HG03439 (cell line): ENCODE measurements at regions not wholly inside any gene's neighbourhood (a gene's known extent, or its start where the extent isn't known, plus 50 kb on each side); places are given as distances from the start of the nearest gene placed in this dataset.
A peak's percentile ranks its signal among the peaks of the same experiment; 100 is the strongest.

Experiments
- ATAC-seq: cut with Tn5 transposase; IDR thresholded peaks from one replicate; pipeline ENCODE4 v1.9.1; 2021; ENCODE audit warnings: mild to moderate bottlenecking, moderate library complexity; ENCODE audit not compliant: unreplicated experiment

DNA sequence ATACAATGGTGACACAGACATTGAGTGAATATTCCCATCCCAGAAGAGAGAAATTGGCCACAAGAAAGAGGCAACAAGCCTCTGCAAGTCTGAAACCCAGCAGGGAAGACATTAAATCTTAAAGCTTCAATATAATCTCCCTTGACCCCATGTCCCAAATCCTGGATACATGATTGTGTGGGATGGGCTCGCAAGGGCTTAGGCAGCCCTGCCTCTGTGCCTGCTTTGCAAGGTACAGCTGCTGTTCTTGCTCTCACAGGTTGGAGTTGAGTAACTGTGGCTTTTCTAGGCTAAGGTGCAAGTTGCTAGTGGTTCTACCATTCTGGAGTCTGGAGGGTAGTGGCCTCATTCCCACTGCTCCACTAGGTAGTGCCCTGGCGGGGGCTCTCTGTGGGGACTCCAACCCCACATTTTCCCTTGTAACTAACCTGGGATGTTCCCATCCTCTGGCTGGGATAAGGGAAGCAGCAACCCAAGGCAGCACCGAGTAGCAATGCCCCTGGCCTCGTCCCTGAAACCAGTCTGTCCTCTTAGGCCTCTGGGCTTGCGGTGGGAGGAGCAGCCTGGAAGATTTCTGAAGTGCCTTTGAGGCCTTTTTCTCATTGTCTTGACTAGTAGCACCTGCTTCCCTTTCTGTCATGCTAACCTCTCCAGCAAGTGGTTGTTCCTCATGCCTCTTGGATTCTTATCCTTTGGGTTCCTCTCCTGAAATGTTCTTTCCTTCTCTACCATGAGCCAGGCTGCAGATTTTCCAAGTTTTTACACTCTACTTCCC is 90.0 kb downstream of the FAM174B start:
- ATAC-seq: no peak

DNA sequence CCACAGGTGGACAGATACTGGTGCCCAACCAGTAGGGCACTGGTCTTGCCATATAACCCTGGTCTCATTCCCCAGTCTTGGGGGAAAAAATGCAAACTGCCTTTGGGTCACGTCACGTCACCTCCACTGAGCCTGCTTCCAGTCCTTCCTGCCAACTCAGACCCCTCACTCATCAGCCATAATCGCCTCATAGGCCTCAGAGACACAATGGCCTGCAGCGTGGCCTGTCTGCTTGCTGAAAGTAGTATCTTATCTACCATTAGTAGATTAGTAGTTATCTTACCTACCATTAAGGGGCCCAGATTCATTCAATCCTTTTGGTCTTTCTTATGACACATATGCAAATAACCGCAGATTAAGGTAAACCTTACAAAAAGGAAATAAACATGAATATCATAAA is 93.8 kb downstream of the FAM174B start:
- no peak for ATAC-seq

DNA sequence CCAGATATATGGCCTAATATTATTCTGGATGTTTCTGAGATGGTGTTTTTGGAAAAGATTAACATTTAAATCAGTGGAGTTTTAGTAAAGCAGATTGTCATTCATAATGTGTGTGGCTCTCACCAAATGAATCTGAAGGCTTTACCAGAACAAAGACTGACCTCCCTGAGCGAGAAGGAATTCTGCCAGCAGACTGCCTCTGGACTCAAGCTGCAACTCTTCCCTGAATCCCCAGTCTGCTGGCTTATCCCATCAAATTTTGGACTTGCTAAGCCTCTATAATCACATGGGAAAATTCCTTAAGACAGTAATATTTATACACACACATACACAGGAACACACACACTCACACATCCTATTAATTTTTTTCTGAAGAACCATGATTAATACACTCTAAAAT is 102.3 kb downstream of the FAM174B start:
- no peak for ATAC-seq

DNA sequence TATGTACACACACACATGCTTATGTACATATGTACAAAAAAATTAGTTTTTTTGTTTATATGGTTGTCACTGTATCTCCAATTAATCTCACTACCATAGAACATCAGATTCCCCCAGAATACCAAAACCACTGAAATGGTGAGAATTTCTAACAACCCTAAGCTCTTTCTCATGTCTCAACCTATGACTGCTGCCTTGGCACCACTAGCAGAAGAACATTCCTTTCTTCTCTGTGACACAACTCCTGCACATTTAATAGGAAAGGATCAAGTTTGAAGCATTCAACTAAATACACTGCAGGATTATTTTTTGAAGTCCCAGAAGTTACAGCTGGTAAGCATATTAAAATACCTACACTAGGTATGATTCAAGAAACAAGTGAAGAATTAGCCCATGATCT is 109.6 kb downstream of the FAM174B start:
- ATAC-seq: no peak

DNA sequence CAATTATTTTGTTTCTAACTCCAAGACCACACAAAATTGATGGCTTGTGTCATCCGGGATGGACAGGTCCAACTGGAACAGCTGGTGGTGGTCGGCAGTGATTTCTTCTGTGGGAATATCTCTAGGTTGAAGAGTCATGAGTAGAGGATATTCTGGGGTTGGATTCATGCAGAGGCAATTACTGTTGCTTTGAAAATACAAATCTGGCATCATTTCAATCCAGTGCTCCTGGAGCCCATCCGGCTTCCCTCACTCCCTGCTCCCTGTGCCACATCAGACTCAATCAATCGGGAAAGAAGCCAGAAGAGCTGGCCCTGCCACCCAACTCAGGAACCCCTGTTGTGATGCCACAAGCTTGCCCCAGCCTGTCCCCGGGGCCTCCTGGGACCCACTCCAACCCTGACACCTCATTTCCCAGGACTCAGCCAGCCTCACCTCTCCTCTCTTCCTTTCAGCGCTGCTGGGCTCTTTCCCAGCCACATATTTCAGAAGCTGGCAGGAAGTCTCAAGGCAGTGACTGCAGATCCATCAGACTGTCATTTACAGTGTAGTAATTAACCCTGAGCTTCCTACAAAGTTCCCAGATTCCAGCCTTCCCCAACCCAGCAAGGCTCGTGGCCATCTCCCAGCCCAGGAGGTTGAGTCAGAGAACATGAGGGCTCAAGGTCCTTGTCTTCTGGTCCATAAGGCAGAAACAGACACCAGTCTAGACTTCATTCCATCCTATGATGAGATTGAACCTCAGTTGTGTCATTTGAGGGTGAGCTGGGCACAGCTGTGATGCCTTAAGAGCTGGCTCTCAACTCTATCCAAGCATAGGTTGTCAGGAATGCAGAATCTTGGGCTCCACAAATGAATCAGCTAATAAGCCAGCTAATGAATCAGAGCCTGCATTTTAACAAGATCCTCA is 114.0 kb downstream of the FAM174B start:
- ATAC-seq: no peak

DNA sequence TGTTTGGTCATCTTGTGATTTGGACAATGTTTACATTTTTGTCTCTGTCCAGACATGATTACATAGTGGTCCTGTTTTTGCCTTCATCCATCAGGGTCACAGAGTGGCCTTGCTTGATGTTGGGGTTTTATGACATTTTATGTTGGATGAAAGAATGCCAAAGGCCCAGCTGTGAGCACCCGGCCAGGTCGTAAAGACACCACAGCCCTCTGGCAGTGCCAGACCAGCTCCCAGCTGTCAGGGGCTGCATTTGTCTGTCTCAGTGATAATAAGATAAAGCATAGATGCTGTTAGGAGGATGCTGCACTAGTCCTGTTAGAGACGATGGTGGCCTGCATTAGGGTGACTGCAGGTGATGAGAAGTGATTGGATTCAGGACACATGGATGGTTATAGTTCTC is 117.5 kb downstream of the FAM174B start:
- no peak for ATAC-seq

DNA sequence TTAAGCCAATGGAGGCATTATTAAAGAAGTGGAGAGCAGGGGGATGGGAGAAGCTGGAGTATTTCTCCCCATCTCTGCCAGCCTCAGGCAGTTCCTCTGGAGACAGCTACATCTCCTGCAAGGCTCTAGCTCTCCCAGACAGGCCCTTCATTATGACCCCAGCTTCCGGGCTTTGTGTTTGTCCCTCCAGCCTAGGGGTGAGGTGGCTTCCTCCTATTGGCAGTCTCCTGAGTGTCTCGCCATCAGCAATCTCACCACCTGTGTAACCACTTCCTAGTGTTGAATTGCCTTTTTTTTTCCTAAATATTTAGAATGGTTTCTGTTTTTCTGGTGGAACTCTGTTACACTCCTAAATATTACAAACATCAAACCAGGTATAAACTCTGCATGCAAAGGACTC is 122.3 kb downstream of the FAM174B start:
- ATAC-seq: no peak

DNA sequence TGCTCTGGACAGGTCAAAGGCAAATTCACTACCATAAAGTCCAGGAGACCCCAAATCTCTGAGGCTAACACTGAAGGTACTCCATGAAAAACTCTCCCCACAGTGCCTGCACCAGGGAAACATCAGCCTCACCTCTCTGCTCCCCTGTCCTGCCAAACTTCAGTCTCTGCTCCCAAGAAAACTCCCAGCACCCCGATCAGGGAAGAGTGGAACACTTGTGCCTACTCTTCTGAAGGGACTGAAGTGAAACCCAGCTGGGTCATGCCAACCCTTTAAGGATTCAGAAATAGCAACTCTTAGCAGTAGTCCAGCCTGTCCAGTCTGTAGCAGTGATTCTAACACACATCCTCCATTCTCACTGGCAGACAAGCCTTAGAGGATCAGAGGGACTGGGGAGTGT is 124.2 kb downstream of the FAM174B start:
- no peak for ATAC-seq

DNA sequence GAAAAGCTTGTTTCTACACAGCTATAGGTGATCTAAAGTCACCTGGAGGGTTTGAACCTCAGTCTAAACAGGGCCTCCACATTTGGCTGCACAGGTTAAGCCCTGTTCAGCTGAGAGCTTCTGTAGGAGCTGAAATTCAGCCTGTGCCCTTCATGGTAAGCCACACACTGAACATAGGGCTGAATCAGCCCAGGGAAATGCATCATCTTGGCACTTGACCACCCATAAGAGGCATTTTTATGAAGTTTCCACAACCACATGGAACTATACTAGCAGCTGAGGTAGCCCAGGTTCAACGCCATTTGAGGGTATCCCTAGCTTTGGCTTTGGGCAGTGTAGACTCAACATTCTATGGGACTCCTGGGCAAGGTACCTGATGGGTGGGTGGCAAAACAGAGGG is 126.8 kb downstream of the FAM174B start:
- ATAC-seq: no peak

DNA sequence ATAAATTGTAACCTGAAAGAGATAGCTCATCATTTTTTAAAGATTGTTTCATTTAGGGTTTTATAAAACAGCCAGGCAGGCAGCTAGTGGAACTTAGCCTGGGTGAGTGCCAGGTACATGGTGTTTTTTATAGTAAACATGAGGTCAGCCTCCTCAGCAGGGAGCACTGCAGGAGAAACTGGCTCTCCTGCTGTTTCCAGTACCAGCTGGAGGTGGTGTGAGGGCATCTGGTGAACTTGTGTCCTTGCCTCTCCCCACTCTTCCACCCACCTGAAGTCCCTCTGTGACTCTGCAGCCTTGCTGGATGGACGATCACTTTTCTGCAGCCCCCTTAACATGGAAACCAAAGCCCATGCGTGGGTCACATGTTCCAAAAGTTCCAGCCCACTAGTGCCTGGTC is 128.4 kb downstream of the FAM174B start:
- no peak for ATAC-seq

DNA sequence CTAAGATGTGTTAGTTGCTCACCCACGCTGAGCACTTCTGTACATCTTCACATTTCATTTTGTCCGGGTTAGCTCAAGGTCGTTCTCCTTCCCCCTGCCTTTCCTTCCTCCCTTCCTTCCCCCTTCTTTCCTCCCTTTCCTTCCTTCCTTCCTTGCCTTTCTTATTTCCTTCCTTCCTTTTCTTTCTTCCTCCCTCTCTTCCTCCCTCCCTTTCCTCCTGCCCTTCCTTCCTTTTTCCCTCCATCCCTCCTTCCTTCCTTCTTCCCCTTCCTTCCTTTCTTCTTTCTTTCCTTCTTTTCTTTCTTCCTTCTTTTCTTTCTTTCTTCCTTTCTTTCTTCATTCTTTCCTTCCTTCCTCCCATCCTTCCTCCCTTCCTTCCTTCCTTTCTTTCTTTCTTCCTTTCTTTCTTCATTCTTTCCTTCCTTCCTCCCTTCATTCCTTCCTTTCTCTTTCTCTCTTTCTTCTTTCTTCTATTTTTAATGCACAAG is 129.8 kb downstream of the FAM174B start:
- ATAC-seq: no peak

DNA sequence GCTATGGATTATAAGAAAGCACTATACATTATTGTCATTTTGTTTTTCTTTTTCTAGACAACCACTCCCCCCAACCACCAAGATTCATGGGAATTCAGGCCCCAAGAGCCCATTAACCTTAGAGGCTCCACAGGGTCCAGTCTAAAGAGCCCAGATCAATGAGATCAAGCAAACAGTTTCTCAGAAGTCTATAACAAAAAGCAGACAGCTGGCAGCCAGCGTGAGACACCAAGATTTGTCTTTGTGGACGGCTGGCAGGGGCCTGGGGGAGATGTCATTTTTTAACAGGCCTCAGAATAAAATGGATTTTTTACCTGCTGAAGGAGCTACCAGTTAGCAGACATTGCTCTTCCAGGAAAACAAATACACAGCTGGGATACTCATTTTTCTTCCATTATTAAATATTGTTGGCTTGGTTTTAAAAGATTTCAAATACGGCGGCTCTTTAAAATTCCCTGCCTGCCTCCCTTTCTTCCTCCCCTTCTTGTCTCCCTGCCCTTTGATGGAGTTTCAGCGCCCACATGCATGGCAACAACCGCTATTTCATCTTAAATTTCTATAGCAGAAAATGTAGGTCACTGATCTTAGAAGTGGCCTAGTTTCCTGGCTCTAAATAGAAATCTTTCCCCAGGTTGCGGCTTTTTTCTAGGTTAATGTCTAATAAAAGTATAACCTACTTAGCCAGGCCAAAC is 130.6 kb downstream of the FAM174B start:
- ATAC-seq: no peak

DNA sequence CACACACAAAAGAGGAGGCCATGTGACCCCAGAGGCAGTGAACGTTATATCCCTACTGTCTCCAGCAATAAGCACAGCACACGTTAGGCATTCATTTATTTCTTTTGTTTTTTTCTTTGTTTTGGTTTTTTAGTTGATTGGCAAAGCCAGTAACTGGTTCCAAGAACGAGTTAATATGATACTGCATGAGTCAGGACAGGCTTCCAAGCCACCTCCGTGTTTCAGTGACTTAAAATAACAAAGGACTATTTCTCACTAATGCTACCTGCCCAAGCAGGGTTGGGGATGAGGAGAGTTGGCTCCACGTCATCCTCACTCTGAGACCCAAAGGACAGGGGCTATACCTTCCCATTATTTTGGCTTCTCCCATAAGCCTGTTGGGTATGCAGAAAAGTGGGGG is 130.5 kb downstream of the ST8SIA2 start:
- no peak for ATAC-seq

DNA sequence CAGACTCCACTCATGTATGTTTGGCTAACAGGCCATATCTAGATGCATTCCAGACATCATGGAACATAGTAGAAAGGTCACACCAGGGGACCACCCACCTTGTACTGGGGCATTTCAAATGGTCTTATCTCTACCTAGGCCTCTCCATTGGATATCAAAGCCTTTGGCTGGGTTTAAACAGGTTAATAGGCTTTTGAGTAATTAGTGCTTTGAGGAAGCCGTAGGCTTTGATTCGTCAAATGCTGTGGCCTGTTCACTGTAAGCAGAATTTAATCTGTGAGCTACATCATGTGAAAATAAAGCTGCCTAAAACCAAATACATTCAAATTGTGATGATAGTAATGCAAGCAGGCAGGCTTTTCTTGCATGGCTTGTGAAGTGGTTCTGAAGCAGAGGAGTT is 129.5 kb downstream of the ST8SIA2 start:
- no peak for ATAC-seq

DNA sequence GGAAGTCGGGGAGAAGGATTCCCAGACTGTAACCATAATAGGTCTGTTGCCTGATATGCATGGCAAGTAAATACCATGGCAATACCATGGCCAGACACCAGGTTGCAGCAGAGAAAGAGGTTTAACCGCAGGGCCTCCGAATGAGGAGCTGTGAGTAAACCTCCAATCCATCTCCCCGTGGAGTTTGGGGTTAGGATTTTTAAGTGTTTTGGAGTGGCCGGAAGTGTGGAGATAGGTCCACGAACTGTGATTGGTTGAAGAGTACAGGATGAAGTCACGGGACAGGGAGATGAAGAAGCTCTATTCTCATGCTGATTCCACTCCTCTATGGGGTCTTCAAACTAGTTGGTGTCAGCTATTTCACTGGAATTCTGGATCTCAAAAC is 127.9 kb downstream of the ST8SIA2 start:
- ATAC-seq: peak; percentile 74

DNA sequence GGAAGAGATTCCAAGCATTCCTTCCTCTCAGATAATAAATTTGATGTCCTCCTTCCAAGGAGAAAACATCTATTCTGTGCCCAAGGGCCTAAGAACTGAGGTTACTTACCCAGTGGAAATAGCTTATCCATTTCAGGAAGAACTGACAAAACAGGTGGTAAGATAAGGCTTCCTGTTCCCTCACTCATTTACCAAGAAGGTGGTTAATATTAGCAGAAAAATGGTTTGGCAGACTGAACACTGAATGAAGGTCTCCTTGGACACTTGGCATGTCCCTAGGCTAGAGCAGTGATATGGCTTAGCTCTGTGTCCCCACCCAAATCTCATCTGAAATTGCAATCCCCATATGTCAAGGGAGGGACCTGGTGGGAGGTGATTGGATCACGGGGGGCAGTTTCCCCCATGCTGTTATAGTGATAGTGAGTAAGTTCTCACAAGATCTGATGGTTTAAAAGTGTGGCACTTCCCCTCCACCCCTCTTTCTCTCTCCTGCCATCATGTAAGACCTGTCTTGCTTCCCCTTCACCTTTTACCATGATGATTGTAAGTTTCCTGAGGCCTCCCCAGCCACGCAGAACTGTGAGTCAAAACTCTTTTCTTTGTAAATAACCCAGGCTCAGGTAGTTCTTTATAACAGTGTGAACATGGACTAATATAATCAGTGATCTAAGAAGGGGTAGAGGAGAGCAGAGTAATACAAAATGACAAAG is 127.4 kb downstream of the ST8SIA2 start:
- peak; percentile 19 for ATAC-seq

DNA sequence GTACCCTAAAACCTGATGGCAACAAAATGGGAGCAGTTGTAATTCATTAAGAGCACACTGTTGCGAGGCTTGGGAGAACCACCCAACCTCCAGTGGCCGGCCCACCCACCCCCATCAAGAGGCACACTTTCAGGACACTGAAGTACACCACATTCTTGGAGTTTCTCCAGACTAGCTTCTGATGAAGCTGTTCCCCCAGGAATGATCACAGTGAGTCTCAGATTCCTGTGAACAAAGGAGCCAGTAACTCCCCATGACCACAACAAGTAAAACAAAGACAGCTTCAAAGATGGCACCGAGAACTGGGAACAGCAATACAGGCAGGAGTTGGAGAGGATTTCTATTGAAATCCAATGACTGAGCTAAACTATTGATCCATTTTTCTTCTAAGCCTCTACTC is 126.0 kb downstream of the ST8SIA2 start:
- no peak for ATAC-seq
